ENCODE measurements at regions not wholly inside any gene's neighbourhood (a gene's known extent, or its start where the extent isn't known, plus 50 kb on each side); places are given as distances from the start of the nearest gene placed in this dataset.

- Histone ChIP-seq H3K27me3 (replicated peaks; ENCODE audit: insufficient read depth) (no peaks in the 10 kb centered on the region), H3K27ac (no peak overlapping the region), H3K9me3 (no peaks in the 10 kb centered on the region), H3K36me3 (no peaks in the 10 kb centered on the region), H3K4me1 (ENCODE audit: control insufficient read depth in 1 of 2, low read depth in 2 of 2) (no peaks in the 10 kb centered on the region), H3K4me3 (no peak overlapping the region)
- TF ChIP-seq, protein P1, sequence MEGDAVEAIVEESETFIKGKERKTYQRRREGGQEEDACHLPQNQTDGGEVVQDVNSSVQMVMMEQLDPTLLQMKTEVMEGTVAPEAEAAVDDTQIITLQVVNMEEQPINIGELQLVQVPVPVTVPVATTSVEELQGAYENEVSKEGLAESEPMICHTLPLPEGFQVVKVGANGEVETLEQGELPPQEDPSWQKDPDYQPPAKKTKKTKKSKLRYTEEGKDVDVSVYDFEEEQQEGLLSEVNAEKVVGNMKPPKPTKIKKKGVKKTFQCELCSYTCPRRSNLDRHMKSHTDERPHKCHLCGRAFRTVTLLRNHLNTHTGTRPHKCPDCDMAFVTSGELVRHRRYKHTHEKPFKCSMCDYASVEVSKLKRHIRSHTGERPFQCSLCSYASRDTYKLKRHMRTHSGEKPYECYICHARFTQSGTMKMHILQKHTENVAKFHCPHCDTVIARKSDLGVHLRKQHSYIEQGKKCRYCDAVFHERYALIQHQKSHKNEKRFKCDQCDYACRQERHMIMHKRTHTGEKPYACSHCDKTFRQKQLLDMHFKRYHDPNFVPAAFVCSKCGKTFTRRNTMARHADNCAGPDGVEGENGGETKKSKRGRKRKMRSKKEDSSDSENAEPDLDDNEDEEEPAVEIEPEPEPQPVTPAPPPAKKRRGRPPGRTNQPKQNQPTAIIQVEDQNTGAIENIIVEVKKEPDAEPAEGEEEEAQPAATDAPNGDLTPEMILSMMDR (IDR thresholded peaks at IDR 0.05) = no peak
- ATAC-seq (ENCODE audit: insufficient number of reproducible peaks, low FRiP score, low read depth) (no peak), DNase-seq (ENCODE audit: low spot score) (no peak)
These were observed 1544.9 kb downstream of the SI start for GRCh38 chr3:163533381-163533780.

DNA sequence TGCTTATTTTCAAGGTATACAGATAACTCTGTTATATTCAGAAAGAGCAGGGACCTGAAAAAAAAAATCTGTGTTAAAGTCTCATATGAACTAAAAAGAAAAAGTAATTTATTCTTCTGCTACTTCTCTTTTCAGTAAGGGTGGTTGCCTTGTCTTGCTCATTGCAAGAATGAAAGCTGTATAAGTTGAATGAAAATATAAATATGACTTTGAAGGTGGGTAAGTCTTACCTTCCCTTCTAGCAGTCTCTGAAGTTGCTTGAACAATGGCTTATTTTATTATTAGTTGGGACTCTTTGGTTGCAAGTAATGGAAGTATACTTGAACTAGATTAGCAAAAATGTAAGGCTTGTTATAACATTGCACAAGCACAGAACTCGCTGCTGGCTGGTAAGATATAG, 1554.9 kb downstream of the SI start:
- H3K27me3 ChIP-seq (replicated peaks; ENCODE audit: insufficient read depth) = no peaks in the 10 kb centered on the region
- ATAC-seq (ENCODE audit: insufficient number of reproducible peaks, low FRiP score, low read depth) (no peak), DNase-seq (ENCODE audit: low spot score) (no peak)
- H3K36me3 ChIP-seq = no peaks in the 10 kb centered on the region
- H3K27ac ChIP-seq = no peak overlapping the region
- TF ChIP-seq, protein P1 (IDR thresholded peaks at IDR 0.05) = no peak
- H3K4me3 ChIP-seq = no peak overlapping the region
- no peaks in the 10 kb centered on the region for H3K4me1 ChIP-seq (ENCODE audit: control insufficient read depth in 1 of 2, low read depth in 2 of 2)
- no peaks in the 10 kb centered on the region for H3K9me3 ChIP-seq

DNA sequence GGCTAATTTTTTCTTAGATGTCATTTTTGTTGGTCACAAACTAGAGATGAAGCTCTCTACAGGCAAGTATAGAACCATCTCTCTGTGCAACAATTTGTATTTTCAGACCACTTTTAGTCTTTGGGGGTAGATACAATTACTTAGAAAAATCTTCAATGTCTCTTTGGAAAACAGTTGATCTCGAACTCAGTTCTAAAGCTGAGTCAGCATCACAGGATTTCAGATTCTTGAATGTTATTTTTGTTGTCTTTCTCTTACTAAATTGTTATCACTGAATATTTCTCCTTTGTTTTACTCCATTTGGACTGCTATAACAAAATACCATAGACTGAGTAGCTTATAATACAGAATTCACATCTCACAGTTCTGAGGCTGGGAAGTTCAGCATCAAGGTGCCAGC, 1557.0 kb downstream of the SI start:
- Histone ChIP-seq H3K27me3 (replicated peaks; ENCODE audit: insufficient read depth) (no peaks in the 10 kb centered on the region), H3K27ac (no peak overlapping the region), H3K4me3 (no peak overlapping the region), H3K36me3 (no peaks in the 10 kb centered on the region), H3K9me3 (no peaks in the 10 kb centered on the region), H3K4me1 (ENCODE audit: control insufficient read depth in 1 of 2, low read depth in 2 of 2) (no peaks in the 10 kb centered on the region)
- ATAC-seq (ENCODE audit: insufficient number of reproducible peaks, low FRiP score, low read depth) (no peak), DNase-seq (ENCODE audit: low spot score) (no peak)
- TF ChIP-seq, protein P1 (IDR thresholded peaks at IDR 0.05) = no peak

GRCh38 chr3:163518065-163518464, 1560.2 kb downstream of the SI start:
- Histone ChIP-seq H3K4me3 (no peak overlapping the region), H3K9me3 (no peaks in the 10 kb centered on the region), H3K36me3 (no peaks in the 10 kb centered on the region), H3K27ac (no peak overlapping the region), H3K4me1 (ENCODE audit: control insufficient read depth in 1 of 2, low read depth in 2 of 2) (no peaks in the 10 kb centered on the region), H3K27me3 (replicated peaks; ENCODE audit: insufficient read depth) (no peaks in the 10 kb centered on the region)
- DNase-seq (ENCODE audit: low spot score) (no peak), ATAC-seq (ENCODE audit: insufficient number of reproducible peaks, low FRiP score, low read depth) (no peak)
- TF ChIP-seq, protein P1 (IDR thresholded peaks at IDR 0.05) = no peak

DNA sequence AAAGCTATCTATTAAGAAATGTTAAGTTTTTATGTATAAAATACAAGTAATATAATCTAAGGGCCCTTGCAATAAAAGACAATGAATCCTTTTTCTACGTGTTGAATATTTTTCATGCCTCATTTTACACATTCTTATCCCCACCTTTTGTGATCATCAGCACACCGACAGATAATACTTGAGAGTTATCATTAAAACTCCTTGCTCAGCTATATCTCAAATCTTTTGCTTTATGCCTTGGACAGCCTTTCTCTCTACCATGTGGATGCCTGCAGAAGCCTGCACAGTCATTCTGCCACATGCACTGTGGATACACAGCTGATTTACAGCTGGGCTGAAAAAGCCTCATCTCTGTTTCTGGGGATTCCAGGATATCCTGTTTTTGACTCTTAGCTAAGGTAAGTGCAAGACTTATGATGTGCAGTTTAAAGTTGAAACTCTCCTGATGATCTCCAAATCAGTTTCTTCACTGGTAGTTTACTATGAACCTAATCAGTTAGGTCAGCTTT, 1565.1 kb downstream of the SI start:
- no peak overlapping the region for H3K27ac ChIP-seq
- no peaks in the 10 kb centered on the region for H3K36me3 ChIP-seq
- no peak for DNase-seq (ENCODE audit: low spot score)
- TF ChIP-seq, protein P1 (IDR thresholded peaks at IDR 0.05) = no peak
- H3K4me1 ChIP-seq (ENCODE audit: control insufficient read depth in 1 of 2, low read depth in 2 of 2) = no peaks in the 10 kb centered on the region
- H3K9me3 ChIP-seq = no peaks in the 10 kb centered on the region
- H3K27me3 ChIP-seq (replicated peaks; ENCODE audit: insufficient read depth) = no peaks in the 10 kb centered on the region
- H3K4me3 ChIP-seq = no peak overlapping the region
- ATAC-seq (ENCODE audit: insufficient number of reproducible peaks, low FRiP score, low read depth) = no peak

Data from thoracic aorta (tissue), 2 donors.